HG02970 (cell line): ENCODE measurements at regions not wholly inside any gene's neighbourhood (a gene's known extent, or its start where the extent isn't known, plus 50 kb on each side); places are given as distances from the start of the nearest gene placed in this dataset.

Experiments used
- ATAC-seq: cut with Tn5 transposase; IDR thresholded peaks from one replicate; pipeline ENCODE4 v1.9.1; 2021; ENCODE audit warnings: mild to moderate bottlenecking, moderate library complexity, moderate number of reproducible peaks; ENCODE audit not compliant: unreplicated experiment, low FRiP score

- ATAC-seq, result no peak
Observed at GRCh38 chr15:70342141-70342540, 244.4 kb upstream of the TLE3 start.

- no peak for ATAC-seq
Observed at GRCh38 chr15:70341566-70341965, 243.8 kb upstream of the TLE3 start.

GRCh38 chr15:70340494-70340870, 242.8 kb upstream of the TLE3 start:
- no peak for ATAC-seq

GRCh38 chr15:70339571-70340493, 242.1 kb upstream of the TLE3 start:
- ATAC-seq, result no peak

GRCh38 chr15:70337277-70338186, 239.8 kb upstream of the TLE3 start:
- ATAC-seq, result no peak

GRCh38 chr15:70336425-70337009, 238.8 kb upstream of the TLE3 start:
- no peak for ATAC-seq

GRCh38 chr15:70334286-70334685, 236.6 kb upstream of the TLE3 start:
- ATAC-seq, result no peak

GRCh38 chr15:70329179-70329578, 231.5 kb upstream of the TLE3 start:
- no peak for ATAC-seq

GRCh38 chr15:70328679-70329115, 231.0 kb upstream of the TLE3 start:
- no peak for ATAC-seq

GRCh38 chr15:70327856-70328678, 230.3 kb upstream of the TLE3 start:
- ATAC-seq, result no peak

- no peak for ATAC-seq
Observed at GRCh38 chr15:70327328-70327855, 229.7 kb upstream of the TLE3 start.

- no peak for ATAC-seq
Observed at GRCh38 chr15:70324001-70324974, 226.6 kb upstream of the TLE3 start.

GRCh38 chr15:70323111-70323851, 225.6 kb upstream of the TLE3 start:
- ATAC-seq, result no peak

GRCh38 chr15:70322051-70322668, 224.4 kb upstream of the TLE3 start:
- ATAC-seq, result no peak

- ATAC-seq, result no peak
Observed at GRCh38 chr15:70321172-70321819, 223.6 kb upstream of the TLE3 start.

GRCh38 chr15:70320482-70320881, 222.8 kb upstream of the TLE3 start:
- ATAC-seq, result no peak

- ATAC-seq, result no peak
Observed at GRCh38 chr15:70320077-70320476, 222.4 kb upstream of the TLE3 start.
